GM21360 (cell line): ENCODE measurements at regions not wholly inside any gene's neighbourhood (a gene's known extent, or its start where the extent isn't known, plus 50 kb on each side); places are given as distances from the start of the nearest gene placed in this dataset.
"Not testable (repeated sequence)": the region's sequence is repeated elsewhere in the genome, so short reads cannot be mapped to it uniquely, and the experiment has no call there.

Experiments used
- ATAC-seq: cut with Tn5 transposase; IDR thresholded peaks from one replicate; pipeline ENCODE4 v1.9.1; 2021; ENCODE audit warnings: mild to moderate bottlenecking, moderate library complexity; ENCODE audit not compliant: unreplicated experiment

DNA sequence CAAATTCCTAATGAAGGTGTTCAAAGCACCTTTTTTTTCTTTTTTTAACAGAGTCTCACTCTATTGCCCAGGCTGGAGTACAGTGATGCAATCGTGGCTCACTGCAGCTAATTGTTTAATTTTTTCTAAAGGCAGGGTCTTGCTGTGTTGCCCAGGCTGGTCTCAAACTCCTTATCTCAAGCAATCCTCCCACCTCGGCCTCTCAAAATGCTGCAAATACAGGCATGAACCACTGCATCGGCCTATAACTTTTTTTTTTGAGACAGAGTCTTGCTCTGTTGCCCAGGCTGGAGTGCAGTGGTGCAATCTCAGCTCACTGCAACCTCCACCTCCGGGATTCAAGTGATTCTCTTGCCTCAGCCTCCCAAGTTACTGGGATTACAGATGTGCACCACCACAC lies 113.9 kb upstream of the CXADR start:
- not testable (repeated sequence) for ATAC-seq

DNA sequence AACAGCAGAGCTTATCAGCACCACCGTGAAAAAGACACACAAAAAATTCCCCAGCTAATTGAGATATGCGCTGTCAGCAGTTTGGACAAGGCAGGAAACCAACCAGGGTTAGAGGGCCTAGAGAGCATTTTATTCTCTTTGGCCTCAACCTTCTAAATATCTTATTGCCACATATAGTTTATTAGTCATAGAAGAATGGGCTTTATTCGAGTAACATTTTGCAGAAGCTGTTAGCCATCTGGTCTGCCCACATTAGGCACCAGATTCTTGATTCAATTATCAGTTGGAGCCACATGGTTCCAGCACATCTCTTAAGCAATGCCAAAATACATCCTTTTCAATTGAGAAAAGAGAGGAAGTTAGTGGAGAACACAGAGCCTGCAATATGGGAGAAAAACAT lies 109.9 kb upstream of the CXADR start:
- no peak for ATAC-seq

GRCh38 chr21:17406202-17406601 lies 106.6 kb upstream of the CXADR start:
- ATAC-seq: no peak

DNA sequence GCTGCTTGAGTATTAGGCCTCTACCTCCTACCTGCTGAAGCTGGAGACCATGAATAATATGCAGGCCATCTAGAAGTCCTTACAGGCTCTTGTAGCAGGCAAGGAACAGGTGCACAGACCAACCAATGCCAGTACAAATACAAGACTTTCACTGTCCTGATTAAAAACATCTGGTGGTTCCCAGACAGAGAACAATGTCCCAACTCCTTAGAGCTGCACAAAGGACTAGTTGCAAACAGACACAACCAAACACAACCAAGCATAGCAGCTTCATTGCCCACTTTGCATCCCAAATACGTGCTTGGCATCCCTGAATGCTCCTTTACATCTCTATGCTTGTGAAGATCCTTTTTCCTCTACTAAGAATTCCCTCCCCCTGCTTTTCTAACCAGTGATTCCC lies 98.1 kb upstream of the CXADR start:
- ATAC-seq: no peak

DNA sequence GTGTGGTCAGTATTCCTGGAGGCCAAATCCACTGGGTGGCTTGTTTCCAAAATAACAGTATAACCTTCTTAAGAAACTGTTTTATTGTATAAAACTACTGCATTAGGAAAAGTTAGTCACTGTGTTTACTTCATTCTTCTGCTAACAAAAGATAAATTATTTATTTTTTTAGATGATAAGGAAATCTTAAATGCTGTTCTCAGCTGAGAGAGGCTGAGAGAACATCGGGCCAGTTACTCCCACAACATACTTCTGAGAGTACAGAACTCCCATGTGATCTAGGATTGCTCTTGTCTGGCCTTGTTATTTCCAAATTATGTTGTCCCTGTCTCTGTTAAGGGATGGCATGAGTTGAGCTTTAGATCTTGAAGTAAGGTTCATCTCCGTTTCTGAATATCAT lies 96.7 kb upstream of the CXADR start:
- no peak for ATAC-seq

DNA sequence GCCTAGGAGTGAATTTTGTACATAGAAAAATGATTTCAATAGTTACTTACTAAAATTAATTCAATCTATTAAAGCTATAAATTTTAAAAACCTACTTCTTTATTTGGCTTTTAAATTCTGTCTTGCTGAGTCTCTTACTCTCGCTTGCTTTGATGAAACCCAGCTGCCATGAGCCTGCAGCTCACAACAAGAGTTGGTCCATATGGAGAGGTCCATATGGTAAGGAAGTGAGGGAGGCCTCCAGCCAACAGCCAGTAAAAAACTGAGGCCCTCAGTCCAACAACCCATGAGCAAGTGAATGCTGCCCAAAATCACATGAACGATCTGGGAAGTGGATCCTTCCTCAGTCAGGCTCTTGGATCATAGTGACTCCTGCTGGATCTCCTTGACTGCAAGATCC lies 89.9 kb upstream of the CXADR start:
- no peak for ATAC-seq

DNA sequence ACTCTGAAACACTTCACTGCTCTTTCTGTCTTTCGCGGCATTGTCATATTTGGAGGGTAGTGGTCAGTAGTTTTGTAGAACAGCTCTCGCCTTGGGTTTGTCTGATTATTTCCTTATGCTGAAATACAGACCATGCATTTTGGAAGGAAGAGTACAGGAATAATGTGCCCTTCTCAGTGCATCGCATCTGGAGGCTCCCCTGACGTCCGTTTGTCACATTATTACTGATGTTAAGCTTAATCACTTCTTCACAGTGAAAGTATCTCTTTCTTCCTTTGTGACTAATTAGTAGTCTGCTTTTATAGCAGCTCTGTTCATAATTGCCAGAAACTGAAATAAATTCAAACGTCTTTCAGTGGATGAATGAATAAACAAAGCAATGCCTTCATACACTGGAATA lies 85.7 kb upstream of the CXADR start:
- ATAC-seq: no peak

- peak; percentile 93 for ATAC-seq
Observed at GRCh38 chr21:17427831-17428483, 84.9 kb upstream of the CXADR start.

GRCh38 chr21:17428484-17428869 lies 84.4 kb upstream of the CXADR start:
- ATAC-seq: peak; percentile 77

GRCh38 chr21:17428980-17429379 lies 83.9 kb upstream of the CXADR start:
- ATAC-seq: no peak

DNA sequence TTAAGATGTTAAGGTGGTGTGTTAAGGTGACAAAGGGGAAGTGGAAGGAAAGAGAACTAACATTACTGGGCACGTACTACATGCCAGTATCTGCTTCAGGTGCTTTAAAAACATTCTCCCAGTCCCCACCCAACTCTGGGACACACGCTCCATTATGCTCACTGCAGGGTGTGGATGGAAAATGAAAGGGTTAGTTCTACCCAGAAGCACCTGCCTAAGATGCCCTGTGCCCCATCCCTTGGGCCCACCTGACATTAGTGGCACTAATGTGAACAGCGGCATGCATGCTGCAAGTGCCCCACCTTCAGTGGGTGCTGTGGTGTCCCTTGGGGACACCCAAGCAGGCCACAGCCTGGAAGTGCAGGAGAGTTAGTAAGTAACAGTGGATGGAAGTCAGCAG lies 82.9 kb upstream of the CXADR start:
- no peak for ATAC-seq

- no peak for ATAC-seq
Observed at GRCh38 chr21:17432732-17433057, 80.1 kb upstream of the CXADR start.

DNA sequence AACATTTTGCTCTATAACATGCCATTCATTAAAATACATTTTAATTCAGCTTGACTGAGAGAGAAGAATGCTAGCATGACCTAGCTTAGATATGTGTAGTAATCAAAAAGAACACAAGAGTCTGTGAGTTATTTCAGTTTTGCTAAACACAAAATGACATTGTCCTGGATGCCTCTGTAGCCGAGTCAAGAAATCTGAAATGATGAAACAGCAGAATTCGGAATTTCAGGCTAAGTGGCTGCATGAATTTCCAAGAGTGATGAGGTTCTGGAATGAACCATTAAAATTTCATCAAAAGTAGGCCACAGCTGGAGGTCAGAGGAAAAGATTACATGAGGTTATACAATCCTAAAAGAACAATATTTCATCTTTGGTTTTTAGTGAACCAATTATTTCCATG lies 79.1 kb upstream of the CXADR start:
- ATAC-seq: no peak

DNA sequence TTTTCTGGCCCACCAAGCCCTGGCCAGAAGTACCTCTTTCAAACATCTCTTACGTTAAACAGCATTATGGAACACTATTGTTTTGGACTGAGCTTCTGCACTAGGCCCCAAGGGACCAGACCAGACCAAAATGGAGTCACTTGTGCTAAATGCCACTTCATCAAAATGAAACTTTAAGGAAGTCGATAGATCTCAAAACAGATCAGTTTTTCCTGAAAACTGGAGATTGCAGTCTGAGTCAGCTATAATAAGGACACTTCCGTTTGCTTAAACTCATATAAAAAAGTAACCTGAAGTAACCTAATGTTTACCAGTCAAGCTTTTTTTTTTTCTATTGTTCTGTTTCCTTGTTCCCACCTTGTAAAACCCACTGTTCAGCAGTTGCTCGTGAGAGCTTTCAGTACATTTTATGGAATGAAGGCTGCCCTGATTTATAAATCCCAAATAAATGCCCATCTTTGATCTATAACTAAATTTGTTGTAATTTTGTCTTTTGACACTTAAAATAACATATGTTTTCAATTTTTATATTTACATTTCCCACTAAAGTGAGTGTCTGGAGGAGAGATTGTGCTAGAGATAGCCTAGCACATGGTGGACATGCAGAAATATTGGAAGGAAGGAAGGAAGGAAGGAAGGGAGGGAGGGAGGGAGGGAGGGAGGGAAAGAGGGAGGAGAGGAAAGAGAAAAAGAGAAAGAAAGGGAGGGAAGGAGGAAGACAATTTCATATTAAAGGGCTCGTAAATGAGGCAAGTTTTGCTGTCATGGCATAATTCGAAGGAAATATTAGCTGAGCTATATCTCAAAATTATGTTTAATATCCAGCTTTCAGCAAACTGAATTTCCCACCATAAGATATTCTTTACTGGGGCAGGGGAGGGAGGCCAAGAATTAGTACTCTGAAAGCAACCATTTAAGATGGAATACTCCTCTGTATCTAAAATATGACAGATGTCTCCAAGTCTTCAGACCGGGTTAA lies 77.0 kb upstream of the CXADR start:
- no peak for ATAC-seq

GRCh38 chr21:17436626-17437111 lies 76.2 kb upstream of the CXADR start:
- no peak for ATAC-seq

DNA sequence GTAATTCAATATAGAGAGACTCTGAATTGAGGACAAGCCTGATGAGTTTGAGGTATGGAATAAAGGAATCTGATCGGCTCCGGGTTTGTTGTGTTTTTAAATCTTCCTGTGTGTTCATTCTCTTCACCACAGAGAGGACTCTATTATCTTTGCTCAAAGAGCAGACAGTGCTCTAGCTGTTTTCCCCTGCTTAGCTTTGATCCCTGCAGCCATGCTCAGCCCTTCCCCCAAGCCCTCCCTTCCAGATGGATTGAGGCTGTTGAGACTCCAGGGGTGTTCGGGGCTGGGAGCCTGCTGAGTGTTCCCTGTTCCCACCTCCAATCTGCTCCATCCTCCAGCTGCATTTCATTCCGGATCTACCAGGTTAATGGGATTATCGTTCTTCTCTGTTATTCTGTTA lies 74.2 kb upstream of the CXADR start:
- no peak for ATAC-seq

GRCh38 chr21:17440969-17441368 lies 71.9 kb upstream of the CXADR start:
- ATAC-seq: no peak

- ATAC-seq: no peak
Observed at GRCh38 chr21:17441370-17441769, 71.5 kb upstream of the CXADR start.

DNA sequence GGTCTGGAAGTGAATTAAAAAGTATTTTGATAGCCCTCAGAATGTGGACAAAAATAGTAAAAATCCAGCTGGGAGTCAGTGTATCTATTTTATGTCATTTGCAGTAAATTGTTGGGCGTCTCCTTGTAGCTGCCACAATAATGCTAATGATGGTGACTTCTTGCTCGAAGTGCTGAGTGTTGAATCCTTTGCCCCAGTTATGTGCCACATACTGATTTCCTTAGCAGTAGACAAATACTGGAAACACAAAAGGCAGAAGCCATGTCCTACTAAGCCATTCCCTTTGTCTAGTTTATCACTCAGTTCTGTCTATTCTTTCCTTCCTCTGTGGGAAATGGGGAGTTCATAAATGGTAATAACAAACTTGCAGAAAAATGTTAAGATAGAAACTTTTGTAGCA lies 70.7 kb upstream of the CXADR start:
- ATAC-seq: no peak

GRCh38 chr21:17444828-17445227 lies 68.0 kb upstream of the CXADR start:
- no peak for ATAC-seq

- no peak for ATAC-seq
Observed at GRCh38 chr21:17446737-17447136, 66.1 kb upstream of the CXADR start.

GRCh38 chr21:17449701-17450100 lies 63.1 kb upstream of the CXADR start:
- ATAC-seq: no peak
